WI38 (cell line): ENCODE measurements at regions not wholly inside any gene's neighbourhood (a gene's known extent, or its start where the extent isn't known, plus 50 kb on each side); places are given as distances from the start of the nearest gene placed in this dataset.

ENCODE experiments used
- H3K4me3 ChIP-seq: 2 replicates; pipeline ENCODE4 v1.5.1; 2011; ENCODE audit warnings: low read depth, mild to moderate bottlenecking, control low read depth, low read length
- CTCF ChIP-seq: IDR thresholded peaks from 2 replicates; pipeline ENCODE4 v1.5.1; 2012; ENCODE audit warnings: low read depth, mild to moderate bottlenecking, control low read depth, low read length

- no peak for TF ChIP-seq CTCF
These were observed 111.1 kb upstream of the MVB12B start for GRCh38 chr9:126215486-126215885.

GRCh38 chr9:126216826-126217225 lies 109.8 kb upstream of the MVB12B start:
- no peak for TF ChIP-seq CTCF
- no peak overlapping the region for H3K4me3 ChIP-seq

More at GRCh38 chr9:126215486-126215885, 111.1 kb upstream of the MVB12B start:
- H3K4me3 ChIP-seq = no peak overlapping the region

GRCh38 chr9:126217250-126217653 lies 109.4 kb upstream of the MVB12B start:
- H3K4me3 ChIP-seq = no peak overlapping the region
- no peak for TF ChIP-seq CTCF

GRCh38 chr9:126217797-126218196 lies 108.8 kb upstream of the MVB12B start:
- TF ChIP-seq CTCF = no peak
- no peak overlapping the region for H3K4me3 ChIP-seq

- no peak for TF ChIP-seq CTCF
- H3K4me3 ChIP-seq = no peak overlapping the region
These were observed 108.1 kb upstream of the MVB12B start for GRCh38 chr9:126218359-126219125.

- no peak overlapping the region for H3K4me3 ChIP-seq
- no peak for TF ChIP-seq CTCF
These were observed 107.5 kb upstream of the MVB12B start for GRCh38 chr9:126219166-126219565.

- no peak for TF ChIP-seq CTCF
- no peak overlapping the region for H3K4me3 ChIP-seq
These were observed 107.0 kb upstream of the MVB12B start for GRCh38 chr9:126219648-126220063.
